CD4-positive, alpha-beta T cell treated with Interferon alpha-2 for 1 hour (primary cell): ENCODE measurements at regions not wholly inside any gene's neighbourhood (a gene's known extent, or its start where the extent isn't known, plus 50 kb on each side); places are given as distances from the start of the nearest gene placed in this dataset.

Source experiments
- DNase-seq, 2 donors: peaks; one replicate each; pipeline ENCODE4 v3.0.0-alpha.2; 2020 to 2022

DNA sequence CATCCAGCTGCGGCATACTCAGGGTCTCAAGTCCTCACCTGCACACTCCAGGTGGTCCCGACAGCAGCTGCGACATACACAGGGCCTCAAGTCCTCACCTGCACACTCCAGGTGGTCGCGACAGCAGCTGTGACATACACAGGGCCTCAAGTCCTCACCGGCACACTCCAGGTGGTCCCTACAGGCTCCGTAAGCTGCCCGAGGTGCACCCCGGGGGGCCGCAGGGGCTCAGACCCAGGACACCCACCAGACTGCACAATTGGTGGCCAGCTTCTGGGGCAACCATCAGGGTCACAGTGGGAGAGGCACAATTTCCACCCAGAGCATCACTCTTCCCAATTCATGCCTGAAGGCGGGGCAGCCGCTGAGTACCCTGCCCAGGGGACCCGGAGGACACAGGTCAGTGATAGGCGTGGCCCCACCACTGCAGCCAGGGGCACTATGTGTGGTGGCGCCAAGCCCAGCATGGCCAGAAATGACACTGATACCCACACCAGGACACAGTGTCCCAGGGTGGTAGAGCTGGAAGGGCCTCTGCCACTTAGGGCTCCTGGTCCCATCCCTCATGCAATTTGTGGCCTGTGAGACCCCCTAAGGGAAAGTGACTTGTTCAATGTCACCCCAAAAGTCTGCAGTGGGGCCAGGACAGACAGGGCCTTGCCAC is 57.5 kb upstream of the ZNF469 start:
- DNase-seq = no peak

DNA sequence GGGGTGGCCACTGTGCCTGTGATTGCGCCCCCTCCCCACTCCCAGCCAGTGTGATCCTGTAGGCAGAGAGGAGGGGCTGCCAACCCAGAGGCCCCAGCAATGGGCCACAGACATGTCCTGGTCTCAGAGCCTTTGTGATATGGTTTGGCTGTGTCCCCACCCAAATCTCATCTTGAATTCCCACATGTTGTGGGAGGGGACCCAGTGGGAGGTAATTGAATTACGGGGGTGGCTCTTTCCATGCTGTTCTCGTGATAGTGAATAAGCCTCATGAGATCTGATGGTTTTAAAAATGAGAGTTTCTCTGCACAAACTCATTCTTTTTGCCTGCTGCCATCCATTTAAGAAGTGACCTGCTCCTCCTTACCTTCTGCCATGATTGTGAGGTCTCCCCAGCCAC is 56.8 kb upstream of the ZNF469 start:
- DNase-seq = no peak

DNA sequence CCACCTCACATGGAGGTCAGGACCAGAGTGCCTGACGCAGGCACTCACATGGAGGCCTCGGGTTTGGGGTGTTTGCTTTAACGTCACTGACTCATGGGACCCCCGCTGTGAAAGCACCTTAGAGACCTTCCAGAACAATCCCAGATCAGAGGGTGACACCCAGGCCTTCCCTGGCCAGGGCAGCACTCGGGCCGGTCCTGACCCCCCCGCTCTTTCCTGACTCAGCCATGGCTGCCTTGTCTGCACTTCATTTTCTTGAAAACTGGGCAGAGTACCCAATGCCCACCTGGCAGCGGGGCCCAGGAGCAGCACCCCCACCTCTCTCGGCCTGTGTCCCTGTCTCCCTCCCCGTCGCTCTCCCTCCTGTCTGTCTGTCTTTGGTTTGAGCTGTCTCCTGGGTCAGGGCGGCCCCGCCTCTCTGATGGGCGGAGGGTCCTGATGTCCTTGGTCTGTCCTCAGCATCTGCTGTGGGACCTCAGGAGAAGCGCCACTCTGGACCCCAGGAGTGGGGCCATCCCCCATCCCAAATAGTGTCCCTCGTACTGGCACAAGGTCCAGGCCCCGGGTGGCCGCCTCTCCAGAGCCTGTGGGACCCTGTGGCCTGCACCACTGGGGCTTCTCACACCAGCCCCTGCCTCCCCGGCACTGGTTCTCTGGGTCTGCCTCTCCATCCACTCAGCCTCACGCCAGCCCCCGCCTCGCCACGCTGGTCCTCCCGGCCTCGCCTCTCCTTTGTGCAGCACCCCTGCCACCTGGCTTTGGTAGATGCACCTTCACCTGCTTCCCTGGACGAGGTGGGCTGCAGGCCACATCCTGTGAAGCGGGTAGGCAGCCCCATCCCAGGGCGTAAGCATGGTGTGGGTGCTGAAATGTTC is 55.9 kb upstream of the ZNF469 start:
- DNase-seq = no peak

DNA sequence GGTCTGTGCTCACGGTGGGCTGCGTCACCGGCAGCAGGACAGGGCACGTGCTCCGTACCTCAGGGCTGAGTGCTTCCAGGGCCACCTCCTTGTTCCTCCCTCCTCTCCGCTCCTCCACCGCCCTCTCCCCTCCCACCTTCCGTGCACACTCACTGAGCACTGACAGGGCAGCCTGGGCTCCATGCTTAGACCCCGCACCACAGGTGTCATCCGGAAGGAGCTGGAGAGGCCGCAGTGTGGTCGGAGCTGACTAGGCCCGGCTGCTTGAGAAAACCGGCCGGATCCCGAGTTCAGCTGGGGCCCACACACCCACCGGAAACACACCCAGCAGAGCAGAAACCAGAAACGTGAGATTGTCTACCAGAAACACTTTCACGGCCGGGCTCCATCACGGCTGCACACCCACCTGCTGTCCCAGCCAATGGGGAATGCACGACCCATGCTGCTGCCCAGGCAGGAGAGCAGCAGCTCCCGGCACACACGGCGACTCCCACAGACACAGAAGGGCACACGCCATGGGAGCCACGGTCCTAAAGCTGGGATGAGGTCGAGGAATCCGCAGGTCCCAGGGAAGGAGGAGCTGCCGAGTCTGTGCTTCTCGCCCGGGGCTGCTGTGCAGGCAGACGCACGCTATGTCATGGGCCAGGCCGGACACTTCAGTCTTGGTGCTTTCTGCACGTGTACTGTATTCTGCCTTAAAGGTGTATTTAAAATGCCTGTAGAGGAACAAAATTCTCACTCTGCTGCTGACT is 55.0 kb upstream of the ZNF469 start:
- no peak for DNase-seq

DNA sequence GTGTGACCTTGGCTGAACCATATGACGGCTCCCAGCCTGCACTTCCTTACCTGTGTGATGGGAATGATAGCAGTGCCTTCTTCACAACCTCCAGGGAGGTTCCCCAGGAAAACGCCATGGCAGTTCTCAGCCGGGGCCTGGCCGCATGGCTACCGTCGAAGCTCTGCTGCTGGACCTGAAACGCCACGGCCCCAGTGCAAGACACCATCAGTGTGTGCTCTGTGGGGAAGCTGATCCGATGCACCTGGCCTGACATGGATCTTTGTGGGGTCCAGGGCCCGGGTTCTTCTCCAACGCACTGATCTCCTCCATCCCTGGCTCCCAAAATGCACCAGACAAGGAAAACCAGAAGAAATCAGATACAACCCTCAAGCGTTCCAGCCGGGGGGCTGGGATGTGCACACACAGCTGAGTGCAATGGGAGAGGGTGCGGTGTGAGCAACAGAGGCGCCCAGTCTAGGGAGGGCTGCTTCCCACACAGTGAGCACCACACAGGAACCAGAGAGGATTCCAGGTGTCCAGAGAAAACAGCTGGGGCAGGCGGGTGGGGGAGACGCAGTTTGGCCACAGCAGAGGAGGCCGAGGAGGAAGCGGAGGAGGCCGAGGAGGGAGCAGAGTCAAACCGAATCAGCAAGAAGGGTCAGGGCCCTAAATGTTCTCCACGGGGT is 54.3 kb upstream of the ZNF469 start:
- DNase-seq = no peak

DNA sequence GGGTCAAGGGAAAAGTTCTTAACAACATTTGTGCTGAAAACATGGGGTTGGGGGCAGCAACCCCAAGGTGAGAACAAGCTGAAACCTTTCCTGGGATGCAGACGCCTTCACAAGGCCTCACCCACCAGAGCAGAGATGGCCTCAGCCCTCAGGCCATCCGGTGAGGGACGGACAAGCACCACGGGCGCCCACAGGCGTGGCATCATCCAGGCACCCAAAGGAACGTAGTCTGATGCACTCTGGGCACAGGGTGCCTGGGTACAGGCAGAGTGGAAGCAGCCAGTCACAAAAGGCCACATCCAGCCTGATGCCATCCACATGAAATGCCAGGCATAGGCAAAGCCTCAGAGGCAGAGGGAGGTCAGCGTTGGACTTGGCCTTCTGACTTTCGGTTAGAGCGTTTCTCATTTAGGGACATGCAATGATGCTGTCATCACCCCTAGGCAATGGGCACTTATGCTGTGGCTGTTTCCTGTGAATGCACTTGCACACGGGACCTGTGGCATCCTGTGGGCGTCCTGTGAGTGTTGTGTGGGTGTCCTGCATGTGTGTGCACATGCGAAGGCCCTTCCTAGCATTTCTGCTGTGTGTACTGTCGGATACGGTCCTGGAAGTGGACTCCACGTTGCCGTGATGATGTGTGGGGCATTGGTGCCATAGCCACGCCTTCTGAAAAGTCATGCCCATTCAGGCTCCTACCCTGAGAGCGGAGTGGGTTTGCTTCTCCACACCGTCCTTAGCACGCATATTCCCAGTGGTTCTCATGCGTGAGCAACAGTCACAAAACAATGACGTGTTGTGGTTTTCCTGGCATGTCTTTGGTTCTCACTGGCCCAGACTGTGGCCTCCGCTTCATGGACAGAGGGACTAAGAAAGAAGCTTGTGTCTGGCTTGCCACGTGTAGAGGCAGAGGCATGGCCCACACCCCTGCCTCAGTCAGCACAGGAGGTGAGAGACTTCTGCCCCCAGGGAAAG is 52.7 kb upstream of the ZNF469 start:
- no peak for DNase-seq

DNA sequence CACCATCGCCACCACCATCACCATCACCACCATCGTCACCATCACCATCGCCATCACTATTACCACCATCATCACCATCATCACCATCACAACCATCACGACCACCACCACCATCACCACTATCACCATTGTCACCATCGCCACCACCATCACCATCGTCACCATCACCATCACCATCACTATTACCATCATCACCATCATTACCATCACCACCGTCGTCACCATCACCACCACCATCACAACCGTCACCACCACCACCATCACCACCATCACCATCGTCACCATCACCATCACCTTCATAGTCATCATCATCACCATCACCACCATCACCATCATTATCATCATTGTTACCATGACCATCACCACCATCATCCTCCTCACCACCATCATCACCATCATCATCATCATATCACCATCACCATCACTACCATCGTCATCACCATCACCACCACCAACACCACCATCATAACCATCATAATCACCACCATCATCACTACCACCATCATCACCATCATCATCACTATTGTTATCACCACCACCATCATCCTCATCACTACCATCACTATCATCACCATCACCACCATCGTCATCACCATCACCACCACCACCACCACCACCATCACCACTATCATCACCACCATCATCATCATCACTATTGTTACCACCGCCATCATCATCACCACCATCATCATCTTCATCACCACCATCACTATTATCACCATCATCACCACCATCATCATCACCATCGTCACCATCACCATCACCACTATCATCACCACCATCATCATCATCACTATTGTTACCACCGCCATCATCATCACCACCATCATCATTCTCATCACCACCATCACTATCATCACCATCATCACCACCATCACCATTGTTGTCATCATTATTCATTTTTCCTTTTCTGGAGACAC is 51.5 kb upstream of the ZNF469 start:
- no peak for DNase-seq

DNA sequence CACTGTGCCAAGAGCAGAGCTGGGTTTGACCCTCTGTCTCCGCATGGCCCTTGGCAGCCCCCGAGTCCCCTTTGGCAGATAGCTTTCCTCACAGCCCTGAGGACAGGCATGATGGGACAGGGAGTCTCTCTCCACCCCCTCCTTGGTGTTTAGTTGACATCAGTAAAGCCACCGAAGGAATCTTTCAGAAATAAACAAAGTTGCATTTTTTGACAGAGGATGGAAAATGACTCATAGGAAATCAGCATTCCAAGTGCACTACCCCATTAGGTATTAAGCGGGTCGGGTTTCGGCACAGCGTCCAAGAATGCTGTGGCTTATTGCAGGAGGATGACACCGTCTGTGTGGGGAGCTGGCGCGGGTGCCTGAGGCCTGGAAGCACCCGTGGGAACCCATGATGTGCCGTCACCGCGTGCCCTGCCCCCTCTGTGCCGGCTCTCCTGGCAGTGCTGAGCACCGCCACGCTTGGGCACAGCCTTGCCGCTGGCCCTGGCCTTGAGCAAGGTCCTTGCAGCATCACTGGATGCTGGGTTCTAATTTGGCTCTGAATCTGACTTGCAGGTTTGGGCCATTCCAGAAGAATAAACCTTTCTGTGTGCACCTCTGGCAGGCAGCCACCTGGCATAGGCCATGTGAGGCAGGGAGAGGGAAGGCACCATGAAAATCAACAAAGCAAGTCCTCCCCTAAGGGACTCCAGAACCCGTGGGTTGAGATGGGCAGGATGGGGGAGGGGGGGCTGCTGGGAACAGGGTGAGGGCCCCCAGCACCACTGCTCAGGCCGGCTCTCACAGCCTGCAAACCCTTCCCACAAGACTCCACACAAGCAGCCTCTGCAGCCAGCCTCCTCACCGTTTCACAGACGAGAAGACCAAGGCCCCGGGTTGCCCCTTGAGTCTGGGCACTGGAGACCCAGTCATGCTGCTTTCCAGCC is 50.5 kb upstream of the ZNF469 start:
- no peak for DNase-seq

DNA sequence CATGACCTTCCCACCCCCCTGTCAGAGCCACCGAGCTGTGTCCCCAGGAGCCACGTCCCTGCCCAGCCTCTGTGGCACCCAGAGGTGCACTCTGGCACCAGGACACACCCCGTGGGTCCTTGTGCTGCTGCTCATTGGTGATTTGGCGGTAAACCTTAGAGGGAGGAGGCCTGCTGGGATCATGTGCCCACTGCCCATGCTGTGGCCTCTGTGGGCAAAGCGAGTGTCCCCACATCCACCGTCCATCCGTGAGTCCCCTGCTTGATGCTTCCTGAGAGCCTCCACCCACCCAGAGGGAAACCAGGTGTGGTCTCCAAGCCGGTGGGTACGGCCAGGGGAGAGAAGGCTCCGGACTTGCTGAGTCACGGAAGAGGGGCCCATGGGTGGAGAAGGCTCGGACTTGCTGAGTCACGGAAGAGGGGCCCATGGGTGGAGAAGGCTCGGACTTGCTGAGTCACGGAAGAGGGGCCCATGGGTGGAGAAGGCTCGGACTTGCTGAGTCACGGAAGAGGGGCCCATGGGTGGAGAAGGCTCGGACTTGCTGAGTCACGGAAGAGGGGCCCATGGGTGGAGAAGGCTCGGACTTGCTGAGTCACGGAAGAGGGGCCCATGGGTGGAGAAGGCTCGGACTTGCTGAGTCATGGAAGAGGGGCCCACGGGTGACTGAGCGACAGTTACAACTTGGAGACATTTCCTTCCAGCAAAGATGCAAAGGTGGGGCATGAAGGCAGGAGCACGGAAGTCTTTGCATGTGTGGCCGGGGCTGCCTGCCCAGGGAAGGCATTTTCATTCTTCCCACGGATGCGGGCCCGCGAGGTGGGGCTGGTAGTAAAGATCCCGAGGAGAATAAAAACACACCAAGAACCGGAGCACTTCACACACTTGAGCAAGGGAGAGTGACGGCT is 49.6 kb upstream of the ZNF469 start:
- DNase-seq = peak in 1 of 2 donors; percentile 19
